H1 (cell line): ENCODE measurements at regions not wholly inside any gene's neighbourhood (a gene's known extent, or its start where the extent isn't known, plus 50 kb on each side); places are given as distances from the start of the nearest gene placed in this dataset.

Experiments used
- CTCF ChIA-PET: fragments of 300-600 bp; sonication (Branson Sonifier 250); formaldehyde crosslinking; loops from one replicate; lab custom pipeline; 2021; ENCODE audit not compliant: partially characterized antibody; lab: Charles Lee
- POLR2A ChIA-PET: fragments of 300-600 bp; sonication (Branson Sonifier 250); formaldehyde crosslinking; loops from one replicate; lab custom pipeline; 2021; ENCODE audit warnings: inconsistent platforms; ENCODE audit not compliant: partially characterized antibody; lab: Charles Lee
- DNase-seq, 2 experiments: peaks; one replicate each; pipeline versions ENCODE4 v3.0.0 to v3.0.0-alpha.2; 2010 to 2022; ENCODE audit warnings: low spot score in 2 of 2, low read depth in 1 of 2, mixed read lengths in 1 of 2
- FAIRE-seq: peaks from 2 replicates; lab custom pipeline; 2011; peaks lifted over from hg19 to GRCh38; lab: Jason Lieb, UNC
- H2AFZ ChIP-seq: 2 replicates; pipeline ENCODE4 v1.8.1; 2012; ENCODE audit warnings: low read length, inconsistent platforms
- H2AK5ac ChIP-seq: 2 replicates; pipeline ENCODE4 v1.6.1; 2013; ENCODE audit warnings: low read depth, low read length
- H2BK120ac ChIP-seq: replicated peaks from 2 replicates; pipeline ENCODE3; 2013; ENCODE audit warnings: low read depth, low read length, inconsistent platforms
- H2BK12ac ChIP-seq: 2 replicates; pipeline ENCODE4 v1.6.1; 2013; ENCODE audit warnings: low read depth, low read length
- H2BK15ac ChIP-seq: 2 replicates; pipeline ENCODE4 v1.6.1; 2013; ENCODE audit warnings: low read length
- H2BK20ac ChIP-seq: 2 replicates; pipeline ENCODE4 v1.6.1; 2013; ENCODE audit warnings: low read length
- H2BK5ac ChIP-seq: 2 replicates; pipeline ENCODE4 v1.6.1; 2013; ENCODE audit warnings: low read depth, low read length
- H3K14ac ChIP-seq: 2 replicates; pipeline ENCODE4 v1.6.1; 2013; ENCODE audit warnings: inconsistent platforms; ENCODE audit not compliant: insufficient read length
- H3K18ac ChIP-seq: 2 replicates; pipeline ENCODE4 v1.6.1; 2013; ENCODE audit warnings: low read length; ENCODE audit errors: extremely low read depth
- H3K23ac ChIP-seq: 2 replicates; pipeline ENCODE4 v1.6.1; 2013; ENCODE audit warnings: inconsistent platforms; ENCODE audit not compliant: insufficient read length
- H3K23me2 ChIP-seq: 2 replicates; pipeline ENCODE4 v1.6.1; 2013; ENCODE audit warnings: low read depth, low read length
- H3K27ac ChIP-seq: 2 replicates; pipeline ENCODE4 v1.6.1; 2011; ENCODE audit warnings: low read depth, low read length, inconsistent platforms
- H3K27me3 ChIP-seq, 4 experiments: replicated peaks in 1 of 4; 1 replicate in 1 of 4; 2 replicates in 3 of 4; pipeline versions ENCODE4 v1.6.1 to v1.8.1; 2011 to 2013; ENCODE audit warnings: low read length in 3 of 4, mild to moderate bottlenecking in 3 of 4, inconsistent platforms in 2 of 4, mixed read lengths in 2 of 4, moderate library complexity in 1 of 4; ENCODE audit not compliant: control insufficient read depth in 3 of 4, insufficient read depth in 3 of 4; ENCODE audit errors: extremely low read depth in 1 of 4
- H3K36me3 ChIP-seq, 4 experiments: 2 replicates each; pipeline versions ENCODE4 v1.6.1 to v1.8.1; 2011 to 2013; ENCODE audit warnings: mild to moderate bottlenecking in 4 of 4, low read length in 3 of 4, moderate library complexity in 2 of 4, control low read depth in 1 of 4, inconsistent platforms in 1 of 4; ENCODE audit not compliant: insufficient read depth in 4 of 4, control insufficient read depth in 2 of 4
- H3K4ac ChIP-seq: replicated peaks from 2 replicates; pipeline ENCODE3; 2013; ENCODE audit warnings: low read length, low read depth, mixed read lengths, inconsistent platforms; ENCODE audit not compliant: insufficient read length
- H3K4me1 ChIP-seq, 4 experiments: replicated peaks in 1 of 4; 1 replicate in 1 of 4; 2 replicates in 3 of 4; pipeline versions ENCODE4 v1.6.1 to v1.8.1; 2011 to 2013; ENCODE audit warnings: low read length in 3 of 4, inconsistent platforms in 2 of 4, mixed read lengths in 1 of 4; ENCODE audit not compliant: insufficient read depth in 4 of 4, control insufficient read depth in 3 of 4
- H3K4me2 ChIP-seq, 2 experiments: 2 replicates each; pipeline versions ENCODE4 v1.6.1 to v1.8.1; 2011 to 2013; ENCODE audit warnings: low read depth in 2 of 2, low read length in 2 of 2, control low read depth in 1 of 2, inconsistent platforms in 1 of 2, mild to moderate bottlenecking in 1 of 2; ENCODE audit not compliant: insufficient read depth in 1 of 2
- H3K4me3 ChIP-seq, 4 experiments: fragments of 200-600, 300-600 bp in 1 of 4; sonication (generic), shearing (Covaris generic), sonication (Bioruptor Twin) in 1 of 4; 2 replicates each; pipeline versions ENCODE4 v1.5.1 to v1.8.1; 2011 to 2016; ENCODE audit warnings: low read length in 4 of 4, low read depth in 3 of 4, control low read depth in 2 of 4, inconsistent platforms in 2 of 4, mild to moderate bottlenecking in 2 of 4, mixed read lengths in 1 of 4, moderate library complexity in 1 of 4; ENCODE audit not compliant: insufficient read depth in 2 of 4; ENCODE audit errors: extremely low read depth in 1 of 4
- H3K56ac ChIP-seq: replicated peaks from 2 replicates; pipeline ENCODE3; 2013; ENCODE audit warnings: low read depth, mild to moderate bottlenecking, mixed read lengths, low read length, inconsistent platforms; ENCODE audit not compliant: insufficient read length
- H3K79me1 ChIP-seq: 2 replicates; pipeline ENCODE4 v1.6.1; 2013; ENCODE audit warnings: low read depth, low read length, control low read depth
- H3K79me2 ChIP-seq, 2 experiments: 2 replicates each; pipeline versions ENCODE4 v1.6.1 to v1.8.1; 2012 to 2013; ENCODE audit warnings: low read length in 2 of 2, mild to moderate bottlenecking in 2 of 2, inconsistent platforms in 1 of 2; ENCODE audit not compliant: insufficient read depth in 2 of 2, control insufficient read depth in 1 of 2
- H3K9ac ChIP-seq, 4 experiments: replicated peaks in 1 of 4; 1 replicate in 1 of 4; 2 replicates in 3 of 4; pipeline versions ENCODE4 v1.6.1 to v1.8.1; 2011 to 2013; ENCODE audit warnings: low read depth in 3 of 4, low read length in 3 of 4, control low read depth in 2 of 4, mild to moderate bottlenecking in 2 of 4, moderate library complexity in 2 of 4, inconsistent platforms in 1 of 4; ENCODE audit errors: extremely low read depth in 1 of 4
- H3K9me3 ChIP-seq, 2 experiments: 2 replicates each; pipeline versions ENCODE4 v1.6.1 to v1.8.1; 2012 to 2013; ENCODE audit warnings: mild to moderate bottlenecking in 2 of 2, moderate library complexity in 2 of 2, control low read depth in 1 of 2, inconsistent platforms in 1 of 2, low read depth in 1 of 2, low read length in 1 of 2, mixed read lengths in 1 of 2; ENCODE audit not compliant: insufficient read depth in 2 of 2
- H4K20me1 ChIP-seq, 2 experiments: replicated peaks in 1 of 2; 2 replicates each; pipeline versions ENCODE3 to v1.8.1; 2011 to 2013; ENCODE audit warnings: inconsistent platforms in 2 of 2, low read length in 2 of 2, mild to moderate bottlenecking in 1 of 2; ENCODE audit not compliant: insufficient read depth in 2 of 2, control insufficient read depth in 1 of 2
- H4K5ac ChIP-seq: 2 replicates; pipeline ENCODE4 v1.6.1; 2013; ENCODE audit warnings: low read length, low read depth, mixed read lengths, inconsistent platforms; ENCODE audit not compliant: insufficient read length
- H4K8ac ChIP-seq: 2 replicates; pipeline ENCODE4 v1.8.0; 2013; ENCODE audit warnings: mild to moderate bottlenecking, moderate library complexity, low read length, inconsistent platforms; ENCODE audit not compliant: insufficient read depth; ENCODE audit errors: extremely low read depth
- H4K91ac ChIP-seq: replicated peaks from 2 replicates; pipeline ENCODE3; 2013; ENCODE audit warnings: low read length, mixed read lengths, inconsistent platforms; ENCODE audit not compliant: insufficient read length
- KDM1A ChIP-seq: fragments of 200-600, 300-600 bp; sonication (generic); IDR thresholded peaks from 2 replicates; pipeline ENCODE4 v1.7.1; 2016; ENCODE audit warnings: mild to moderate bottlenecking, low read length, borderline replicate concordance
- TBP ChIP-seq: IDR thresholded peaks from 2 replicates; pipeline ENCODE4 v1.6.1; 2011; ENCODE audit warnings: low read depth, low read length, improper control_type of control experiment
- WGBS, 2 experiments: shearing (Covaris generic) in 1 of 2; methylation state at CpG; one replicate each; pipeline versions ENCODE4 v1.1.6 to v1.1.7; 2013 to 2015; ENCODE audit warnings: low lambda C conversion rate in 2 of 2, mixed read lengths in 2 of 2, inconsistent platforms in 1 of 2, low coverage in 1 of 2, missing lambda C conversion rate in 1 of 2; ENCODE audit not compliant: insufficient replicate concordance in 2 of 2, insufficient coverage in 1 of 2, insufficient read length in 1 of 2; ENCODE audit errors: extremely low coverage in 1 of 2, missing lambda C conversion rate in 1 of 2; 5-methylcytosine and 5-hydroxymethylcytosine counted together
- TF ChIP-seq, protein P1 (sequence below): IDR thresholded peaks from 2 replicates; pipeline ENCODE4 v1.6.1; 2012; ENCODE audit warnings: inconsistent platforms

DNA sequence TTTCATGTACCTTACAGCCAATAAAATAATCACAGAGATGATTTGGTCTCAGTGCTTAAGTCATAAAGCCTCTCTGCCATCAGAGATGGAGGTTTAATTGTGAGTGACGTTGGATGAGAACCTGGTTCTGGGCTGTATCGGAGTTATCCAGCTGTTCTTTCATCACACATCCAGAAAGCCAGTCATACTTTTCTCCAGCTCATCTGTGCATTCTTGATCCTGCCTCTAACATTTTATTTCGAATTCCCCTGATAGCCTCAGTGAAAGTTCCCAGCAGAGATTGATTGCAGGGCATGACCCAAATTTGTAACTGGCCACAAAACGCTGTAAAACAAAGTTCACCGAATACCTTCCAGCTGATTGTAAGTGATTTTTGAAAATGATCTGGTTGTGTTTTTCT is 212.6 kb upstream of the HABP2 start:
- POLR2A ChIA-PET = interaction anchor here (0.6 kb wide), 1 partner anchor 17 kb away, joined by 4 read pairs; no protein-coding TSS in a partner anchor
- H3K27ac ChIP-seq = no peak overlapping the region
- H3K9me3 ChIP-seq = no peaks in the 10 kb centered on the region
- 90% methylated on average over 5 of the region's 5 CpGs; no CpG with 5 or more reads in 1 of the 2 experiments for WGBS, 2 experiments
- H2BK20ac ChIP-seq = no peak overlapping the region
- no peaks in the 10 kb centered on the region for H3K23me2 ChIP-seq
- no peak overlapping the region for H3K4ac ChIP-seq
- H2BK12ac ChIP-seq = no peak overlapping the region
- H2BK120ac ChIP-seq = no peak overlapping the region
- CTCF ChIA-PET = interaction anchor here (1.0 to 1.5 kb wide), 5 partner anchors 13 to 46 kb away, joined by 3 to 4 read pairs (median 4); no protein-coding TSS in a partner anchor
- no peak overlapping the region for H4K5ac ChIP-seq
- no peak overlapping the region for H4K91ac ChIP-seq
- no peak overlapping the region for H2BK5ac ChIP-seq
- H3K9ac ChIP-seq = no peak overlapping the region
- no peak overlapping the region for H4K8ac ChIP-seq
- DNase-seq = no peak
- H3K23ac ChIP-seq = no peak overlapping the region
- H3K4me3 ChIP-seq = no peak overlapping the region
- TF ChIP-seq TBP (no peak), KDM1A (no peak)
- TF ChIP-seq, protein P1, sequence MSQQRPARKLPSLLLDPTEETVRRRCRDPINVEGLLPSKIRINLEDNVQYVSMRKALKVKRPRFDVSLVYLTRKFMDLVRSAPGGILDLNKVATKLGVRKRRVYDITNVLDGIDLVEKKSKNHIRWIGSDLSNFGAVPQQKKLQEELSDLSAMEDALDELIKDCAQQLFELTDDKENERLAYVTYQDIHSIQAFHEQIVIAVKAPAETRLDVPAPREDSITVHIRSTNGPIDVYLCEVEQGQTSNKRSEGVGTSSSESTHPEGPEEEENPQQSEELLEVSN = no peak
- H3K27me3 ChIP-seq = no peaks in the 10 kb centered on the region
- no peak overlapping the region for H2BK15ac ChIP-seq
- no peaks in the 10 kb centered on the region for H3K36me3 ChIP-seq
- no peak overlapping the region for H3K56ac ChIP-seq
- no peaks in the 10 kb centered on the region for H3K79me2 ChIP-seq
- no peaks in the 10 kb centered on the region for H3K4me1 ChIP-seq
- H3K4me2 ChIP-seq = no peak overlapping the region
- FAIRE-seq = no peak
- no peak overlapping the region for H2AK5ac ChIP-seq
- H3K18ac ChIP-seq = no peak overlapping the region
- H4K20me1 ChIP-seq = no peaks in the 10 kb centered on the region
- H3K14ac ChIP-seq = no peak overlapping the region
- no peaks in the 10 kb centered on the region for H3K79me1 ChIP-seq
- no peak overlapping the region for H2AFZ ChIP-seq
